ENCODE measurements at regions not wholly inside any gene's neighbourhood (a gene's known extent, or its start where the extent isn't known, plus 50 kb on each side); places are given as distances from the start of the nearest gene placed in this dataset.

DNA sequence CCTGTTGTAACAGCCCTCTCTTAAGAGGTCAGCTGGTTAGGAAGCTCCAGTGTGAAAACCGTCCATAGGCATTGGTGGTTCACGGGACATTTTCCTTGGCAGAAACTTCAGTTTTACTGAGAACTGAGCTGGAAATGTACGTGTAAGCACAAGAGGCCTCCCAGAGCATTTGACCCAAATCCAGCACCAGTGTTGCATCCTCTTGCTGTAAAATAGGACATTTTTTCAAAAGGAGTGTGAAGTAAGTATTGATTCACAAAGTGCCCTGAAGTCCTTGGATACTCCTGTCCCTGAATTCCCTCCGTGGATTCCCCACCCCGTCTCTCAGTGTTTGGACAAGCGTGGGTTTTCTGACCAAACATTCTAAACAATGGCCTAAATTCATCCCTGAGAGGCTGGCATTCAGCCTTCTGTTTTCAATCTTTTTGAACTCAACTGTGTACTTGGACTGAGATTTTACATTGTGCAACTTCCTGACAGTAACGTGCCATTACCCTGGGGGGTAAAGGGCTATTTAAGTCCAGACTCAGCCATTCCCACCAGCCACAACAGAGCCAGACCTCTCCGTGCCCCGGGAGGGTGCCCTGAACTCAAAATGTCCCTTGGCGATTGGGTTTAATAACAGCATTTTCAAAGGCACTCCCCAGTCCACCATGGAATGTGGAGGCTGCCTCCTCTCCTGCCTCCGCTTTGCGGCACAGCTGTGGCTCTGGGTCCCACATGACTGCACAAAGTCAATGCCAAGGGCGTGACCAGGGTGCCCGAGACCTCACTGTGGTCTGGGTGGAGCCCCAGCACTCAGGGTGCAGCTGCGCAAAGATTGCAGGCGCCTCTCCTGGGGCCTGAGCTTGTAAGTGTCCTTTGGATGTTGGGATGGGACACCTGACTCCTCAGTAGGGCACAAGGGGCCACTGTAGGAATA, 92.7 kb upstream of the AFDN start:
- no peak overlapping the region for H3K4me3 ChIP-seq (ENCODE audit: low read depth, low read length)
- POLR2A ChIA-PET, result no interaction called here
- no peaks in the 10 kb centered on the region; the same call in 1 of the 2 replicates for H3K4me1 ChIP-seq (ENCODE audit: control insufficient read depth, insufficient read depth, low read length)
- H3K9me3 ChIP-seq (ENCODE audit: control insufficient read depth, insufficient read depth, low read depth, low read length), result no peaks in the 10 kb centered on the region
- CTCF ChIA-PET, result no interaction called here
- no peak overlapping the region for H3K27ac ChIP-seq (ENCODE audit: extremely low read depth, low read depth, low read length)
- no peaks in the 10 kb centered on the region for H3K36me3 ChIP-seq (ENCODE audit: control insufficient read depth in 2 of 2, insufficient read depth in 1 of 2, low read length in 2 of 2)
- TF ChIP-seq ZNF785 (tag by site-specific recombination; IDR thresholded peaks at IDR 0.05), result no peak
- TF ChIP-seq ZNF214 (tag by site-specific recombination; IDR thresholded peaks at IDR 0.05; ENCODE audit: borderline replicate concordance), result no peak
- no peak for TF ChIP-seq RBAK (tag by site-specific recombination; IDR thresholded peaks at IDR 0.05)
- no peak for TF ChIP-seq YY2 (tag by site-specific recombination; IDR thresholded peaks at IDR 0.05)
- TF ChIP-seq, protein P1, sequence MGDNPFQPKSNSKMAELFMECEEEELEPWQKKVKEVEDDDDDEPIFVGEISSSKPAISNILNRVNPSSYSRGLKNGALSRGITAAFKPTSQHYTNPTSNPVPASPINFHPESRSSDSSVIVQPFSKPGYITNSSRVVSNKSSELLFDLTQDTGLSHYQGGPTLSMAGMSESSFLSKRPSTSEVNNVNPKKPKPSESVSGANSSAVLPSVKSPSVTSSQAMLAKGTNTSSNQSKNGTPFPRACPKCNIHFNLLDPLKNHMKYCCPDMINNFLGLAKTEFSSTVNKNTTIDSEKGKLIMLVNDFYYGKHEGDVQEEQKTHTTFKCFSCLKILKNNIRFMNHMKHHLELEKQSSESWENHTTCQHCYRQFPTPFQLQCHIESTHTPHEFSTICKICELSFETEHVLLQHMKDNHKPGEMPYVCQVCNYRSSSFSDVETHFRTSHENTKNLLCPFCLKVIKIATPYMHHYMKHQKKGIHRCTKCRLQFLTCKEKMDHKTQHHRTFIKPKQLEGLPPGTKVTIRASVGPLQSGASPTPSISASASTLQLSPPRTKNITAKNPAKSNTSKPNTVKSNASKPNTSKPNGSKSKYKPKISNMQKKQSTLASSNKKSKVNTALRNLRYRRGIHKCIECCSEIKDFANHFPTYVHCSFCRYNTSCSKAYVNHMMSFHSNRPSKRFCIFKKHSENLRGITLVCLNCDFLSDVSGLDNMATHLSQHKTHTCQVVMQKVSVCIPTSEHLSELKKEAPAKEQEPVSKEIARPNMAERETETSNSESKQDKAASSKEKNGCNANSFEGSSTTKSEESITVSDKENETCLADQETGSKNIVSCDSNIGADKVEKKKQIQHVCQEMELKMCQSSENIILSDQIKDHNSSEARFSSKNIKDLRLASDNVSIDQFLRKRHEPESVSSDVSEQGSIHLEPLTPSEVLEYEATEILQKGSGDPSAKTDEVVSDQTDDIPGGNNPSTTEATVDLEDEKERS (tag by site-specific recombination; IDR thresholded peaks at IDR 0.05), result no peak
- no peak for TF ChIP-seq ZNF37A (tag by site-specific recombination; IDR thresholded peaks at IDR 0.05)
- TF ChIP-seq, protein P2, sequence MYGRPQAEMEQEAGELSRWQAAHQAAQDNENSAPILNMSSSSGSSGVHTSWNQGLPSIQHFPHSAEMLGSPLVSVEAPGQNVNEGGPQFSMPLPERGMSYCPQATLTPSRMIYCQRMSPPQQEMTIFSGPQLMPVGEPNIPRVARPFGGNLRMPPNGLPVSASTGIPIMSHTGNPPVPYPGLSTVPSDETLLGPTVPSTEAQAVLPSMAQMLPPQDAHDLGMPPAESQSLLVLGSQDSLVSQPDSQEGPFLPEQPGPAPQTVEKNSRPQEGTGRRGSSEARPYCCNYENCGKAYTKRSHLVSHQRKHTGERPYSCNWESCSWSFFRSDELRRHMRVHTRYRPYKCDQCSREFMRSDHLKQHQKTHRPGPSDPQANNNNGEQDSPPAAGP (tag by site-specific recombination; IDR thresholded peaks at IDR 0.05), result no peak

DNA sequence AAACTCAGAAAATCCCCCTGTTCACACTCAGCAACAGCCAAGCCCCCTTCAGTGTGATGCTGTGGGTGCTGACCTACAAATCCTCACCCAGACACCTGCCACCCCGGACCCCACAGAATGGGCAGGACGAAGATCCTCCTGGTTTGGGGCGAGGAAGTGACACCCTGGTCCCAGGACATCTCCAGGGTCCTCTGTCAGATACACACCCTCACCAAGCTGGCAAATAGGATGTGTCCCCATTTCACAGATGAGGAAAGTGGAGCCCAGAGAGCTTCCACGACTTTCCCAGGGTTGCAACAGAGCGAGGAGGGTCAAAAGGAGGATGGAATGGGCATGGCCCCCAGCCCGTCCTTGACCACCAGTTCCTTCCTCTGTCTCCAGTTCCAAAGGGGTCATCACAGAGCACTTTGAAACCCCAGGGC, 92.0 kb upstream of the AFDN start:
- ChIA-PET CTCF (no interaction called here), POLR2A (no interaction called here)
- Histone ChIP-seq H3K27ac (ENCODE audit: extremely low read depth, low read depth, low read length) (no peak overlapping the region), H3K36me3 (ENCODE audit: control insufficient read depth in 2 of 2, insufficient read depth in 1 of 2, low read length in 2 of 2) (no peaks in the 10 kb centered on the region), H3K4me3 (ENCODE audit: low read depth, low read length) (no peak overlapping the region), H3K9me3 (ENCODE audit: control insufficient read depth, insufficient read depth, low read depth, low read length) (no peaks in the 10 kb centered on the region), H3K4me1 (ENCODE audit: control insufficient read depth, insufficient read depth, low read length) (no peaks in the 10 kb centered on the region; the same call in 1 of the 2 replicates)
- TF ChIP-seq ZNF324 (tag by site-specific recombination; IDR thresholded peaks at IDR 0.05) (no peak), ZXDB (tag by site-specific recombination; IDR thresholded peaks at IDR 0.05) (no peak), ZNF600 (tag by site-specific recombination; IDR thresholded peaks at IDR 0.05) (no peak), ZNF311 (tag by site-specific recombination; IDR thresholded peaks at IDR 0.05; ENCODE audit: borderline replicate concordance) (no peak), KLF9 (tag by site-specific recombination; IDR thresholded peaks at IDR 0.05; ENCODE audit: low read depth) (no peak), HOXC10 (CRISPR knock-in tag; IDR thresholded peaks at IDR 0.05) (no peak), ZNF112 (tag by site-specific recombination; IDR thresholded peaks at IDR 0.05) (no peak), ZNF366 (tag by site-specific recombination; conservative IDR thresholded peaks at IDR 0.05) (no peak), ZNF843 (tag by site-specific recombination; IDR thresholded peaks at IDR 0.05) (no peak), ZNF274 (IDR thresholded peaks at IDR 0.05; ENCODE audit: low read length) (no peak), ZNF274 (tag by site-specific recombination; IDR thresholded peaks at IDR 0.05; ENCODE audit: borderline replicate concordance) (no peak), YY2 (tag by site-specific recombination; IDR thresholded peaks at IDR 0.05) (no peak), ZNF768 (tag by site-specific recombination; IDR thresholded peaks at IDR 0.05) (no peak), GLI4 (tag by site-specific recombination; IDR thresholded peaks at IDR 0.05) (no peak)
- TF ChIP-seq, protein P3, sequence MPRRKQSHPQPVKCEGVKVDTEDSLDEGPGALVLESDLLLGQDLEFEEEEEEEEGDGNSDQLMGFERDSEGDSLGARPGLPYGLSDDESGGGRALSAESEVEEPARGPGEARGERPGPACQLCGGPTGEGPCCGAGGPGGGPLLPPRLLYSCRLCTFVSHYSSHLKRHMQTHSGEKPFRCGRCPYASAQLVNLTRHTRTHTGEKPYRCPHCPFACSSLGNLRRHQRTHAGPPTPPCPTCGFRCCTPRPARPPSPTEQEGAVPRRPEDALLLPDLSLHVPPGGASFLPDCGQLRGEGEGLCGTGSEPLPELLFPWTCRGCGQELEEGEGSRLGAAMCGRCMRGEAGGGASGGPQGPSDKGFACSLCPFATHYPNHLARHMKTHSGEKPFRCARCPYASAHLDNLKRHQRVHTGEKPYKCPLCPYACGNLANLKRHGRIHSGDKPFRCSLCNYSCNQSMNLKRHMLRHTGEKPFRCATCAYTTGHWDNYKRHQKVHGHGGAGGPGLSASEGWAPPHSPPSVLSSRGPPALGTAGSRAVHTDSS (tag by site-specific recombination; IDR thresholded peaks at IDR 0.05), result no peak
- TF ChIP-seq, protein P4, sequence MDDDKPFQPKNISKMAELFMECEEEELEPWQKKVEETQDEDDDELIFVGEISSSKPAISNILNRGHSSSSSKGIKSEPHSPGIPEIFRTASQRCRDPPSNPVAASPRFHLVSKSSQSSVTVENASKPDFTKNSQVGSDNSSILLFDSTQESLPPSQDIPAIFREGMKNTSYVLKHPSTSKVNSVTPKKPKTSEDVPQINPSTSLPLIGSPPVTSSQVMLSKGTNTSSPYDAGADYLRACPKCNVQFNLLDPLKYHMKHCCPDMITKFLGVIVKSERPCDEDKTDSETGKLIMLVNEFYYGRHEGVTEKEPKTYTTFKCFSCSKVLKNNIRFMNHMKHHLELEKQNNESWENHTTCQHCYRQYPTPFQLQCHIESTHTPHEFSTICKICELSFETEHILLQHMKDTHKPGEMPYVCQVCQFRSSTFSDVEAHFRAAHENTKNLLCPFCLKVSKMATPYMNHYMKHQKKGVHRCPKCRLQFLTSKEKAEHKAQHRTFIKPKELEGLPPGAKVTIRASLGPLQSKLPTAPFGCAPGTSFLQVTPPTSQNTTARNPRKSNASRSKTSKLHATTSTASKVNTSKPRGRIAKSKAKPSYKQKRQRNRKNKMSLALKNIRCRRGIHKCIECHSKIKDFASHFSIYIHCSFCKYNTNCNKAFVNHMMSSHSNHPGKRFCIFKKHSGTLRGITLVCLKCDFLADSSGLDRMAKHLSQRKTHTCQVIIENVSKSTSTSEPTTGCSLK (tag by site-specific recombination; IDR thresholded peaks at IDR 0.05), result no peak
- TF ChIP-seq, protein P5, sequence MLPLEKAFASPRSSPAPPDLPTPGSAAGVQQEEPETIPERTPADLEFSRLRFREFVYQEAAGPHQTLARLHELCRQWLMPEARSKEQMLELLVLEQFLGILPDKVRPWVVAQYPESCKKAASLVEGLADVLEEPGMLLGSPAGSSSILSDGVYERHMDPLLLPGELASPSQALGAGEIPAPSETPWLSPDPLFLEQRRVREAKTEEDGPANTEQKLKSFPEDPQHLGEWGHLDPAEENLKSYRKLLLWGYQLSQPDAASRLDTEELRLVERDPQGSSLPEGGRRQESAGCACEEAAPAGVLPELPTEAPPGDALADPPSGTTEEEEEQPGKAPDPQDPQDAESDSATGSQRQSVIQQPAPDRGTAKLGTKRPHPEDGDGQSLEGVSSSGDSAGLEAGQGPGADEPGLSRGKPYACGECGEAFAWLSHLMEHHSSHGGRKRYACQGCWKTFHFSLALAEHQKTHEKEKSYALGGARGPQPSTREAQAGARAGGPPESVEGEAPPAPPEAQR (tag by site-specific recombination; IDR thresholded peaks at IDR 0.05), result no peak
